GM12892 (cell line): ENCODE measurements at regions not wholly inside any gene's neighbourhood (a gene's known extent, or its start where the extent isn't known, plus 50 kb on each side); places are given as distances from the start of the nearest gene placed in this dataset.

Experiments
- POLR2A ChIP-seq: IDR thresholded peaks from 2 replicates; pipeline ENCODE4 v1.6.1; 2011; ENCODE audit warnings: low read depth, low read length, control low read depth
- TAF1 ChIP-seq: IDR thresholded peaks from 2 replicates; pipeline ENCODE4 v1.6.1; 2011; ENCODE audit warnings: low read depth, mild to moderate bottlenecking, control low read depth, low read length, borderline replicate concordance

- no peak for TF ChIP-seq TAF1
- TF ChIP-seq POLR2A = no peak
Measured at GRCh38 chr10:129027906-129028305, 439.1 kb upstream of the MGMT start.
